ENCODE measurements at regions not wholly inside any gene's neighbourhood (a gene's known extent, or its start where the extent isn't known, plus 50 kb on each side); places are given as distances from the start of the nearest gene placed in this dataset.

GRCh38 chr1:34670982-34671381, 83.9 kb upstream of the GJB5 start:
- DNase-seq, result no peak

- DNase-seq, result no peak
These were observed 83.0 kb upstream of the GJB5 start for GRCh38 chr1:34671887-34672286.

- peak; percentile 87 for DNase-seq
These were observed 73.1 kb upstream of the GJB5 start for GRCh38 chr1:34681480-34682451.

- DNase-seq, result no peak
These were observed 72.2 kb upstream of the GJB5 start for GRCh38 chr1:34682452-34683223.

- no peak for DNase-seq
These were observed 71.2 kb upstream of the GJB5 start for GRCh38 chr1:34683616-34684015.

- peak; percentile 94 for DNase-seq
These were observed 70.6 kb upstream of the GJB5 start for GRCh38 chr1:34684266-34684665.

GRCh38 chr1:34685225-34685624, 69.6 kb upstream of the GJB5 start:
- no peak for DNase-seq

GRCh38 chr1:34686531-34686930, 68.3 kb upstream of the GJB5 start:
- DNase-seq, result no peak

GRCh38 chr1:34688006-34688741, 66.7 kb upstream of the GJB5 start:
- no peak for DNase-seq

GRCh38 chr1:34690269-34690668, 64.6 kb upstream of the GJB5 start:
- no peak for DNase-seq

GRCh38 chr1:34693081-34693480, 61.8 kb upstream of the GJB5 start:
- DNase-seq, result no peak

GRCh38 chr1:34694383-34694782, 60.5 kb upstream of the GJB5 start:
- DNase-seq, result no peak

GRCh38 chr1:34695580-34695979, 59.3 kb upstream of the GJB5 start:
- peak; percentile 34 for DNase-seq

- DNase-seq, result no peak
These were observed 58.6 kb upstream of the GJB5 start for GRCh38 chr1:34696230-34696629.

- DNase-seq, result no peak
These were observed 57.9 kb upstream of the GJB5 start for GRCh38 chr1:34696981-34697380.

- DNase-seq, result no peak
These were observed 57.0 kb upstream of the GJB5 start for GRCh38 chr1:34697818-34698217.

GRCh38 chr1:34701326-34702060, 53.4 kb upstream of the GJB5 start:
- DNase-seq, result no peak

All from DMS79 (cell line).